K562 (cell line): ENCODE measurements at regions not wholly inside any gene's neighbourhood (a gene's known extent, or its start where the extent isn't known, plus 50 kb on each side); places are given as distances from the start of the nearest gene placed in this dataset.

ENCODE experiments used
- GTF2B ChIP-seq: IDR thresholded peaks from 2 replicates; pipeline ENCODE4 v1.6.1; 2011; ENCODE audit not compliant: insufficient read length; ENCODE audit errors: extremely low read depth
- IRF9 ChIP-seq: fragments of 450-650 bp; IDR thresholded peaks from 2 replicates; pipeline ENCODE4 v1.6.1; 2016; ENCODE audit warnings: missing biosample characterization, missing genetic modification characterization
- MAZ ChIP-seq, 2 experiments: fragments of 450-650 bp in 1 of 2; sonication (generic) in 1 of 2; formaldehyde crosslinking; IDR thresholded peaks in 1 of 2; conservative IDR thresholded peaks in 1 of 2; 2 replicates each; pipeline versions ENCODE4 v1.4.0 to v1.5.0; 2020; ENCODE audit warnings: mild to moderate bottlenecking in 1 of 2, missing genetic modification reagents in 1 of 2
- POLR2AphosphoS5 ChIP-seq: IDR thresholded peaks from 2 replicates; pipeline ENCODE4 v1.6.1; 2011; ENCODE audit warnings: mild to moderate bottlenecking, low read depth, low read length, moderate library complexity; ENCODE audit not compliant: control insufficient read depth, insufficient read depth
- TAF1 ChIP-seq: IDR thresholded peaks from 2 replicates; pipeline ENCODE4 v1.6.1; 2011; ENCODE audit warnings: mild to moderate bottlenecking, low read length, moderate library complexity; ENCODE audit not compliant: insufficient read depth, control insufficient read depth, severe bottlenecking; ENCODE audit errors: extremely low read depth
- TCFL5 ChIP-seq: fragments of 250-450 bp; sonication (Bioruptor Pico); conservative IDR thresholded peaks from 2 replicates; pipeline ENCODE4 v1.6.1; 2021; ENCODE audit warnings: mild to moderate bottlenecking, moderate library complexity, matching md5 sums
- ZNF584 ChIP-seq: fragments of 200-800 bp; sonication (Bioruptor generic); IDR thresholded peaks from 2 replicates; pipeline ENCODE4 v1.6.1; 2016; ENCODE audit warnings: low read depth, mild to moderate bottlenecking, missing genetic modification characterization, missing compliant biosample characterization

- TF ChIP-seq ZNF584 (CRISPR knock-in tag) (no peak), MAZ (CRISPR knock-in tag; conservative IDR thresholded peaks at IDR 0.05 in 1 of 2, IDR thresholded peaks at IDR 0.05 in 1 of 2) (no peak), POLR2AphosphoS5 (no peak), TCFL5 (CRISPR knock-in tag) (no peak), IRF9 (no peak), GTF2B (no peak), TAF1 (no peak)
These were observed 132.3 kb downstream of the CSNK2A3 start for GRCh38 chr11:11220786-11221185.
